ENCODE measurements at regions not wholly inside any gene's neighbourhood (a gene's known extent, or its start where the extent isn't known, plus 50 kb on each side); places are given as distances from the start of the nearest gene placed in this dataset.

DNA sequence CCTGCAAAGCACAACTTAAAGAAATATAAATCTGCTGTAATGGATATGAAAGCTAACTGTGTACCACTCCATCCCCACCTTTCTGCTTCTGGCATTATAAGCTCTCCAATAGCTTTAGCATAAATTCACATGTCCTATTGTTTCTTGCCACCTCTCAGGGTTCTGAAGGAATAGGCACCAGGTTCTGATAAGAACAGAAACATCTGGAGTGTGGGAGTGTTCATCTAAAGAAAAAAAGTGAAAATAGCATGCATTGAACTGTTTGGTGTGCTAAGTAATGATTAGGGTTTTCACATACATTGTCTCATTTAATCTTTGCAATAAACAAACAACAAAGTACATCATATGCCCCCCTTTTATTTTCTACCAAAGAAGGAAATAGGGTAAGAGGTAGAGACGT is 72.3 kb downstream of the FAM76B start:
- intact Hi-C loops (cut with DNase I; ENCODE audit: low total_unique reads) = no loop called here
- TF ChIP-seq, protein P1, sequence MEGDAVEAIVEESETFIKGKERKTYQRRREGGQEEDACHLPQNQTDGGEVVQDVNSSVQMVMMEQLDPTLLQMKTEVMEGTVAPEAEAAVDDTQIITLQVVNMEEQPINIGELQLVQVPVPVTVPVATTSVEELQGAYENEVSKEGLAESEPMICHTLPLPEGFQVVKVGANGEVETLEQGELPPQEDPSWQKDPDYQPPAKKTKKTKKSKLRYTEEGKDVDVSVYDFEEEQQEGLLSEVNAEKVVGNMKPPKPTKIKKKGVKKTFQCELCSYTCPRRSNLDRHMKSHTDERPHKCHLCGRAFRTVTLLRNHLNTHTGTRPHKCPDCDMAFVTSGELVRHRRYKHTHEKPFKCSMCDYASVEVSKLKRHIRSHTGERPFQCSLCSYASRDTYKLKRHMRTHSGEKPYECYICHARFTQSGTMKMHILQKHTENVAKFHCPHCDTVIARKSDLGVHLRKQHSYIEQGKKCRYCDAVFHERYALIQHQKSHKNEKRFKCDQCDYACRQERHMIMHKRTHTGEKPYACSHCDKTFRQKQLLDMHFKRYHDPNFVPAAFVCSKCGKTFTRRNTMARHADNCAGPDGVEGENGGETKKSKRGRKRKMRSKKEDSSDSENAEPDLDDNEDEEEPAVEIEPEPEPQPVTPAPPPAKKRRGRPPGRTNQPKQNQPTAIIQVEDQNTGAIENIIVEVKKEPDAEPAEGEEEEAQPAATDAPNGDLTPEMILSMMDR (IDR thresholded peaks at IDR 0.05) = no peak
- no peak for TF ChIP-seq POLR2A (IDR thresholded peaks at IDR 0.05)
- H3K4me3 ChIP-seq (ENCODE audit: low read depth, poor library complexity, severe bottlenecking) = no peak overlapping the region
- no peak for DNase-seq (ENCODE audit: low spot score in 2 of 2)
- 66 to 92% methylated on average over 1 of the region's 1 CpG for WGBS, 2 donors

DNA sequence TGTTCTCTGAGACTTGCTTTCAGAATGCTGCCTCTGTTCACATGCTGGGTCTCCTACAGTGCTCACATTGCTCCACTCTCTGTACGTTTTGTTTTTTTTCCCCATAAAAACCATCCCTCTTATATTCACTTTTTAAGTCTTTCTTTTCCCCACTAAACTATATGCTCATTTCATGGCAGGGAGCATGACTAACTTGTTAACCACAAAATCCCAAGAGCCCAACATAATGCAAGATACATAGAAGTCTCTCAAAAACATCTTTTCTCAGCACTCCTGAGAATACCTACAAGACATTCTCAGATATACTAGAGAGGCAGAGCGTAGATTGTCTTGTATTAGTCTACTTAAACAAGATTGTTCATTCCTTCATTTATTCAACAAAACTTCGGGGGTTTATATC is 73.3 kb downstream of the FAM76B start:
- 75 to 77% methylated on average over 3 of the region's 3 CpGs for WGBS, 2 donors
- DNase-seq (ENCODE audit: low spot score in 2 of 2) = no peak
- intact Hi-C loops (cut with DNase I; ENCODE audit: low total_unique reads) = no loop called here
- TF ChIP-seq, protein P1 (IDR thresholded peaks at IDR 0.05) = no peak
- TF ChIP-seq POLR2A (IDR thresholded peaks at IDR 0.05) = no peak
- no peak overlapping the region for H3K4me3 ChIP-seq (ENCODE audit: low read depth, poor library complexity, severe bottlenecking)

DNA sequence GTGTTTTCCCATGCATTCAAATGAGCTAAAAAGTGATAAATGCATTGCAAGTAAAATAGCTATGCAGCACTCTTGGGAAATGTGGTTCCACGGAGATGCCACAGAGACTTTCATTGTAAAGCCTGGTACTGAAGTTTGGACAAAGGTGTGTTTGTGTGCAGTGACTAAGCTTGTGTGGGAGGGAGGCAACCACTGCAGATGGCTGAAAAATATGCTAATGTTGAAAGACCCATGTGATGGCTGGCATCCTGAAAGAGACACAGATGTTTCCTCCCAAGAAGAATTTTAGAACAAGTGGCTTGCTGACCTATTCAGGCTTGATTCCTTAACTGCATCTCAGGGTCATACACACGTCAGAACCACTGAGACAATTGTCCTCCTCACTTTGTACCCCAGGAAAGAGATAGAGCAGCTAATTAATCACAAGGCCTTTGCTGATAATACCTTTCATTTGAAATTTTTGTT is 73.8 kb downstream of the FAM76B start:
- no peak overlapping the region for H3K4me3 ChIP-seq (ENCODE audit: low read depth, poor library complexity, severe bottlenecking)
- DNase-seq (ENCODE audit: low spot score in 2 of 2) = no peak
- TF ChIP-seq, protein P1 (IDR thresholded peaks at IDR 0.05) = no peak
- TF ChIP-seq POLR2A (IDR thresholded peaks at IDR 0.05) = no peak
- WGBS, 2 donors = 49 to 55% methylated on average over 2 of the region's 2 CpGs
- intact Hi-C loops (cut with DNase I; ENCODE audit: low total_unique reads) = no loop called here

DNA sequence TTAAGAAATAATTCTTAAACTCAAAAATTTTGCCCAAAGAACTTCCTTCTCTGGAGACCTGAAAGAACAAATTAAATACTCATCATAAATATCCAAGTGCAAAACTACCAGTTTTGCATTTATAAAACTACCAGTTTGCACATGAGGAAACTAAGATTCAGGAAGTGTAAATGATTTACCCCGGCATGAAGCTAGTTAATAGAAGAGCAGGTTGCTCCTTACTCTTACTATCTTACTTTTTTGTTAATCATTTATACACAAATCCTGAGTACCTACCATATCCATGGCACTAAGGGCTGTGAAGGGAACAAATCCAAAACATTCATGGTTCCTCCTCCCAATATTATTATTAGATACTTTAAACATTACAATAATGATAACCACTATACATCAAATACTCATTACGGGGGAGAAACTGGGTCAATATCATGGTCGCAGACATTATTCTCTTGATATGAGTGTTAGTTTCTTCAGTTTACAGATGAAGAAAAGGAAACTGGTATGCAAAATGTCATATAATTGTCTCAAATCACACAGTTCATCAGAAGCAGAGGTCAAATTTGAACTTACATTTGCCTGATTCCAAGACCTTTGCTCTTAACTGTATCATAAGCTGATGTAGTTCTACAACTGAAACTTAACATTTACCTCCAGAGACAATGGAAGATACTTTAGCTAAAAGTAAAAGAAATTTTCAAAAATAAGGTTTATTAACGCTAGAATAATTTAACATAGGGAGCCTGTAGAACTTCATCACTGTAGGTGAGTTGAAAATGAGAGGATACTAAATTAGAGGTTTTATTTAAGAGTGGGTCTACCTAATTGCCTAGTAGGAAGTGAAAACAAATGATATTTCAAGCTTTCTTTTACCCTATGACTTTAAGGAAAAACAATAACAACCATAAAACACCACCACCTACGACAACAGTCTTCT is 74.5 kb downstream of the FAM76B start:
- no peak overlapping the region for H3K4me3 ChIP-seq (ENCODE audit: low read depth, poor library complexity, severe bottlenecking)
- DNase-seq (ENCODE audit: low spot score in 2 of 2) = no peak
- TF ChIP-seq, protein P1 (IDR thresholded peaks at IDR 0.05) = no peak
- TF ChIP-seq POLR2A (IDR thresholded peaks at IDR 0.05) = no peak
- intact Hi-C loops (cut with DNase I; ENCODE audit: low total_unique reads) = no loop called here
- 82 to 83% methylated on average over 5 of the region's 5 CpGs for WGBS, 2 donors

DNA sequence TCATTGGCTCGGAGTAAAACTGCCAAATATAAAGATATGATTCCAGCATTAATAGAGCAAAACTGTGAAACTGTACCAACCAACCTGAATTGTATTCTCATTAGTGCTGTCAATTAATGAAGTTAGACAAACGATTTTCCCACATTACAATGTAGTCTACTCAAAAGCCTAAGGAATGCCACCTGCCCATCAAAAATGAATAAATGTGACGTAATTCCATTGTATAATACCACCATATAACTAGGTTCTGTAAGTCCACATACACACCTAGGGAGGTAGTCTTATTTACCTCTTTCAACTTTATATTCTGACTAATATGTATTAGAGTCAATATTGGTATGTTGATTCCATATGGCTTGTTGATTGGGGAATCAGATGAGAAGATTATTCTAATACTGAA is 76.2 kb downstream of the FAM76B start:
- no peak for DNase-seq (ENCODE audit: low spot score in 2 of 2)
- intact Hi-C loops (cut with DNase I; ENCODE audit: low total_unique reads) = no loop called here
- no peak for TF ChIP-seq POLR2A (IDR thresholded peaks at IDR 0.05)
- TF ChIP-seq, protein P1 (IDR thresholded peaks at IDR 0.05) = no peak
- WGBS, 2 donors = 87 to 89% methylated on average over 3 of the region's 3 CpGs
- H3K4me3 ChIP-seq (ENCODE audit: low read depth, poor library complexity, severe bottlenecking) = no peak overlapping the region

DNA sequence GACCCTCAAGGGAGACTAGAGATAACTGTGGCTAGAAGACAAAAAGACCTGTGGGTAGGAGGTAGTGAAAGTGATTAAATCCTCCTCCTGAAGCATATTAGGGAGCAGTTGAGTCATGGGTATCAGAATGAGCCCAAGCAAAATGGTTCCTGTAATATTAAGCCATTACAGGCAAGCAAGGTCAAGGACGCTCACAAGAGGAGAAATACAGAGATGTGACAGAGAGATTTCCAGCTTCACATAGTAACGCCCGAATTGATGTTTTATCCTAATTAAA is 77.7 kb downstream of the FAM76B start:
- TF ChIP-seq, protein P1 (IDR thresholded peaks at IDR 0.05) = no peak
- TF ChIP-seq POLR2A (IDR thresholded peaks at IDR 0.05) = no peak
- 96 to 98% methylated on average over 3 of the region's 3 CpGs for WGBS, 2 donors
- no peak for DNase-seq (ENCODE audit: low spot score in 2 of 2)
- H3K4me3 ChIP-seq (ENCODE audit: low read depth, poor library complexity, severe bottlenecking) = no peak overlapping the region
- intact Hi-C loops (cut with DNase I; ENCODE audit: low total_unique reads) = no loop called here

Data from lower leg skin (tissue), 4 donors.